HG03469 (cell line): ENCODE measurements at regions not wholly inside any gene's neighbourhood (a gene's known extent, or its start where the extent isn't known, plus 50 kb on each side); places are given as distances from the start of the nearest gene placed in this dataset.
"Not testable (repeated sequence)": the region's sequence is repeated elsewhere in the genome, so short reads cannot be mapped to it uniquely, and the experiment has no call there.

Experiments
- ATAC-seq: cut with Tn5 transposase; IDR thresholded peaks from one replicate; pipeline ENCODE4 v1.9.1; 2021; ENCODE audit warnings: mild to moderate bottlenecking, moderate library complexity, moderate number of reproducible peaks; ENCODE audit not compliant: unreplicated experiment

DNA sequence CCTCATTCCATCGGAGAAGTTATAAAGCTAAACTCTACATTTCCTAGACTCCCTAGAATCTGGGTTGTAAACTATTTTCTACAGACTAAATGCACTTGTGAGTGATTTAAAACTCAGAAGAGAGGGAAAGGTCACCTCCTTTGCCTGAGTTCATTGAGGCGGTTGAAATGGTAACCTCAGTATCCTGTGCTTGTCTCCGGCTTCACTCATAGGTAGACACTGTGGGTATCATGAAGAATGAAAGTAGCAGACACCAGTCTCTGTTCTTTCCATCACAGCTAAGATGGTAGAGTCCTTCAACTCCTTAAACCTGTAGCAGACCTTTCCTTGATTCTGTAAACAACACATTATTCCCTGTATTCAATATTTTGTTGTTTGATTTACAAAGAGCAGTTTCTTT is 291.3 kb upstream of the ANKRD50 start:
- no peak for ATAC-seq

DNA sequence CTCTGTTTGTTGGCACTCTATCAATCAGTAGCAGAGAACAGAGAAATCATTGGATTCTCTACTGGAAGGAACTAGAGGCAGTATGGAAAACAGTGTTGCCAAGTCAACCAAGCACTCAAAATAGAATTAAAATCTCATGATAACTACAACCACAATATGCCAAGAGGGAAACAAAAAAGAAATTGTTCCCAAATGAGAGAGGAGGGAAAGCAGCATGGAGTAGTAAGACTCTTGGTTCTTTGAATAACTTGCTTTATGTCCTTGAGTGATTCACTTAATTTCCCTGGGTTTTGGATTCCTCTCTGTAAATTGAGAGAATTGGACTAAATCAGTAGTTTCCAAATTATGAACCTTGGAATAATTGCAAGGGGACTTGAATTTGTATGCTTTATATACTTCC is 285.5 kb upstream of the ANKRD50 start:
- ATAC-seq: no peak

DNA sequence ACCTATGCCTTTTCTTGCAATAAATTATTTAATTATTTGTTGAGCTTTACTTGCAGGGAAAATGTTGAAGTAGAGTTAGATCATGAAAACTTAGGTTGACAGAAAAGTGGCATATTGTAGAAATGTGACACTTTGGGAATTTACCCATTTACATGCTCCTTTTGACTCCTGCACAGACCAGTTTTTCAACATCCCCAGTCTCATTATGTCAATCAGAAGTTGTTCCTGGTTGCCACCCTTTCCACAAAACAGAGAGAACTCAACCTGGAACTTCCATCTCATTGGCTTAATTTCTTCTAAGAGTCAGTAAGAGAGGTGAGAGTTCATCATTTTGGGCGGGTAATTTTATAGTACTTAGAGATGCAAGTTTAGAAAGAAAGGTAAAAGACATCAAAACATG is 284.6 kb upstream of the ANKRD50 start:
- no peak for ATAC-seq

DNA sequence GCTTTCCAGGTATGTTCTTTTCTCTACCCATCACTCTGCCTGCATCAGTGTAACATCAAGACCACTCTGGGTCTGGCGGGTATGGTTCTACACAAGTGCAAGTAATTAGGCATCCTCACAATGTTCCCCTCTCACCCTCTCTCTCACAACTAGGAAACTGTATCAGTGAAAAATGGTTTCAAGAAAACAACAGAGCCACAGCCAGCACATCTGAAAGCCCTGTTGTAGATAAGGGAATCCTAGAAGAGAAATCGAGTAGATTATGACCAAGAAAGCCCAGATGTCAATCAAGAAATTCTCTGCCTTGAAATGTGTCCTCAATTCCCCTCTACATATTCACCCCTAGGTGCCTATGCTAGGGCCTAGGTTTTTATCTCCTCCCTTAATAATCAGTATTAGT is 281.3 kb upstream of the ANKRD50 start:
- ATAC-seq: no peak

DNA sequence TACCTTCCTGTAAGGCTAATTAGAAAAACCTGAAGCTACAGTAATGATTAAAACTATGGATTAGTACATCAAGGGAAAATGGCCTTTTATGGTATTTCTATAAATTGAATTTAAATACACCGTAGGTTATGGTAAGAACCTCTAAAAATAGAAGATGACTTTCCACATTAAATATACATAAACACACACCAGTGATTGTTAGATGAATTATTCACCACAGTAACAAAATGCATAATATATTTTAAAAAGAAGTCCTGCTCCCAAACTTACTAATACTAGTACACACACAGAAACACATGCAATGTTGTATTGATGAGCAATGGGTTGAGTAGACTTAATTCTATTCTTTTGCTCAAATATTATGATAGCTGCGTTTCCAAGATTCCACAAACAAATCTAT is 277.9 kb upstream of the ANKRD50 start:
- no peak for ATAC-seq

DNA sequence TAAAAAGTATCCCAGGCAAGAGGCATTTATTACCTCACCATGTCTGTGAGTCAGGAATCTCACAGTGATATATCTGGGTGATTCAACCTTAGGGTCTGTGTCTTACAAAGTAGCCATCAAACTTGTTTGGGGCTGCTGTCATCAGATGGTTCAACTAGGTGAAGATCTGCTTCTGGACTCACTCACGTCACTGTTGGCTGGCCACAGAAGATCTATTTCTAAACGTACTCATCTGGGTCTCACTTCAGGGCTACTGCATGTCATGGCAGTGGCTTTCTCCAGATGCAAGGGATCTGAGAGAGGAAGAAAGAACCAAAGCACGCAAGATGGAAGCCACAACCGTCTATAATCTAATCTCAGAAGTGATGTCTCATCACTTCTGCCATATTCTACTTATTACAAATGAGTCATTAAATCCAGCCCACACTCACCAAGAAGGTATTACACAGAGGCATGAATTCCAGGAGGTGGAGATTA is 267.8 kb upstream of the ANKRD50 start:
- no peak for ATAC-seq

- not testable (repeated sequence) for ATAC-seq
Measured at GRCh38 chr4:124978536-124978935, 266.0 kb upstream of the ANKRD50 start.

- ATAC-seq: no peak
Measured at GRCh38 chr4:124977045-124977444, 264.5 kb upstream of the ANKRD50 start.

GRCh38 chr4:124974152-124974551 is 261.6 kb upstream of the ANKRD50 start:
- no peak for ATAC-seq

DNA sequence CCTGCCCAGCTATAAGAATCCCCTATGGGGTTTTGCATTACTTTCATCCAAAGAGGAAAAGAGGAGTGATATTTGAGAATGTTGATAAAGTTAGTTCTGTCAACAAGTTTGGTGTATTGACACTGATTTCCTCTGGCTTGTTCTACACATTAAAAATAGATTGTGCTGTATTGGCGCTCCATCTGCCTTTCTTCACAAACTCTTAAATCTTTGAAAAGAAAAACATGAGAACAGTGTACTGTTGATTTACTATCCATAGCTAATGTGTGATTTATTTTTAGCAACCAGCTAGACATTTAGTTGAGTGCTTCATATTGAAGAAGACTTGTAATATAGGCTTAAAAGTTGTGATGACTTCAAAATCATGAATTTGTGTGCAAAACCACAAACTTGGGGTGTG is 261.2 kb upstream of the ANKRD50 start:
- ATAC-seq: no peak

GRCh38 chr4:124970011-124970410 is 257.5 kb upstream of the ANKRD50 start:
- ATAC-seq: no peak

- ATAC-seq: no peak
Measured at GRCh38 chr4:124965497-124965891, 253.0 kb upstream of the ANKRD50 start.

GRCh38 chr4:124964852-124965496 is 252.4 kb upstream of the ANKRD50 start:
- ATAC-seq: no peak

GRCh38 chr4:124964251-124964650 is 251.7 kb upstream of the ANKRD50 start:
- ATAC-seq: no peak

- ATAC-seq: no peak
Measured at GRCh38 chr4:124961138-124961750, 248.7 kb upstream of the ANKRD50 start.

GRCh38 chr4:124958847-124959246 is 246.3 kb upstream of the ANKRD50 start:
- ATAC-seq: no peak

- no peak for ATAC-seq
Measured at GRCh38 chr4:124955476-124955875, 242.9 kb upstream of the ANKRD50 start.

DNA sequence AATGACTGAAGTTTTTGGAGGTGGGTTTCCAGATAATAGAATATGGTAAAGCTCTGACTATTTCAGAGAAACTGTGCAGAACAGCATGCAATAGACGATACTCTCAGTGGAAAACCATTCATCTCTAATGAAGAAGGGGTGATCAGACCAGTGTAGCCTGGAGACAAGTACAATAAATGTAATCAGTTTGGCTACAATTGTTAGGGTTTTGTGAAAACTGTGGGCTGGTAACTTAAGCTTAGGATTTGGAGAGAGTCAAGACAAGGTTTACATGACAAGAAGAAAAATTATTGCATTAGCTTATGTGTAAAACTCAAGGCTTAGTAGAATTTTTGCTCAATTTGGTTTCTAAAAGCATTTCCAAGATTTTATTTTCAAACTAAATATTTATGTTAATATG is 241.5 kb upstream of the ANKRD50 start:
- no peak for ATAC-seq

GRCh38 chr4:124953486-124953885 is 241.0 kb upstream of the ANKRD50 start:
- no peak for ATAC-seq

GRCh38 chr4:124953061-124953460 is 240.5 kb upstream of the ANKRD50 start:
- ATAC-seq: no peak

- ATAC-seq: no peak
Measured at GRCh38 chr4:124952601-124953000, 240.1 kb upstream of the ANKRD50 start.

DNA sequence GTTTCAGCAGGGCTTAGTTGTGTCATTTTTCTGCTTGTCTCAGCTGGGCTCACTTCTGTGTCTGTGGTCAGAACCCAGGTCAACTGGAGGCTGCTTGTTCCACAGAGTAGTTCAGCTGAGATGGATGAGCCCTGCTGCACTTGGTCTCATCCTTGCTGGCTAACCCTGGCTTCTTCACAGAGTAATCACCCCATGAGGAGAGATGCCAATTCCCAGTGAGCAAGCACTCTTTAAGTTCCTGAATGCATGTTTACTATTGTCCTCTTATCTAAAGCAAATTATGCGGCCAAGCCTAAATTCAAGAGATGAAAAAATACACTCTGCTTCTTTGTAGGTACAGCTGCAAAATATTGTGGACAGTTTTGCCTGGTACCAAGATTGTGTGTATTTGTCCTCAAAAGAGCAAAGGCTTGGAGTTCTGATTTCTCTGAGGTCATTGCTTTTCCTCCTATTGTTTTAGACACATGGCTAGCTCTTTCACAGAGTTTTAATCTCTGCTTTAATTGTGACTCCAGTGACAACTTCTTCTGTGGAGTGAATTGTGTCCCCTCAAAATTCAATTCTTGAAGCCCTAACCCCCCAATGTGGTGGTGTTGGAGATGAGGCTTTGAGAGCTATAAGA is 236.6 kb upstream of the ANKRD50 start:
- ATAC-seq: no peak
